SK-N-SH (cell line): ENCODE measurements at regions not wholly inside any gene's neighbourhood (a gene's known extent, or its start where the extent isn't known, plus 50 kb on each side); places are given as distances from the start of the nearest gene placed in this dataset.

ENCODE experiments used
- EZH2phosphoT487 ChIP-seq: fragments of 200-600 bp; sonication (generic); IDR thresholded peaks from 2 replicates; pipeline ENCODE4 v1.6.1; 2017; ENCODE audit warnings: low read depth, mixed run types, mild to moderate bottlenecking, antibody characterized with exemption, moderate library complexity, borderline replicate concordance
- MAX ChIP-seq: IDR thresholded peaks from 2 replicates; pipeline ENCODE4 v1.4.0; 2012; ENCODE audit warnings: low read depth
- NFIC ChIP-seq: IDR thresholded peaks from 2 replicates; pipeline ENCODE4 v1.4.0; 2012; ENCODE audit warnings: borderline replicate concordance
- POLR2AphosphoS5 ChIP-seq: IDR thresholded peaks from 2 replicates; pipeline ENCODE4 v1.6.1; 2012; ENCODE audit warnings: low read depth, low read length
- USF1 ChIP-seq: IDR thresholded peaks from 2 replicates; pipeline ENCODE4 v1.4.0; 2012; ENCODE audit warnings: low read depth, borderline replicate concordance
- YY1 ChIP-seq: IDR thresholded peaks from 2 replicates; pipeline ENCODE4 v1.4.0; 2012; ENCODE audit warnings: low read depth, mild to moderate bottlenecking

GRCh38 chr7:12074889-12075288, 136.2 kb upstream of the TMEM106B start:
- no peak for TF ChIP-seq USF1
- no peak for TF ChIP-seq MAX
- TF ChIP-seq POLR2AphosphoS5: no peak
- no peak for TF ChIP-seq NFIC
- no peak for TF ChIP-seq YY1
- TF ChIP-seq EZH2phosphoT487: no peak
